ENCODE measurements at regions not wholly inside any gene's neighbourhood (a gene's known extent, or its start where the extent isn't known, plus 50 kb on each side); places are given as distances from the start of the nearest gene placed in this dataset.
"Not testable (repeated sequence)": the region's sequence is repeated elsewhere in the genome, so short reads cannot be mapped to it uniquely, and the experiment has no call there.

- H3K4me1 Mint-ChIP-seq (ENCODE audit: unreplicated experiment) = no peaks in the 10 kb centered on the region
- H3K9me3 Mint-ChIP-seq (ENCODE audit: unreplicated experiment) = no peaks in the 10 kb centered on the region
- H3K36me3 Mint-ChIP-seq (ENCODE audit: unreplicated experiment) = no peaks in the 10 kb centered on the region
- no peak overlapping the region for H3K27ac Mint-ChIP-seq (ENCODE audit: unreplicated experiment)
- H3K4me3 Mint-ChIP-seq (ENCODE audit: unreplicated experiment) = no peak overlapping the region
- TF ChIP-seq CTCF (IDR thresholded peaks at IDR 0.05) = no peak
- DNase-seq (ENCODE audit: extremely low spot score, unreplicated experiment) = no peak
- H3K27me3 Mint-ChIP-seq (ENCODE audit: unreplicated experiment) = peaks cover 9% of the 10 kb centered on the region
These were observed 203.7 kb downstream of the S1PR1 start for GRCh38 chr1:101440485-101440884.

- no peak for TF ChIP-seq CTCF (IDR thresholded peaks at IDR 0.05)
- Mint-ChIP-seq H3K27me3 (ENCODE audit: unreplicated experiment) (peaks cover 6% of the 10 kb centered on the region), H3K4me3 (ENCODE audit: unreplicated experiment) (no peak overlapping the region), H3K4me1 (ENCODE audit: unreplicated experiment) (no peaks in the 10 kb centered on the region), H3K9me3 (ENCODE audit: unreplicated experiment) (no peaks in the 10 kb centered on the region), H3K27ac (ENCODE audit: unreplicated experiment) (no peak overlapping the region), H3K36me3 (ENCODE audit: unreplicated experiment) (no peaks in the 10 kb centered on the region)
- no peak for DNase-seq (ENCODE audit: extremely low spot score, unreplicated experiment)
These were observed 207.6 kb downstream of the S1PR1 start for GRCh38 chr1:101444381-101444780.

- H3K27ac Mint-ChIP-seq (ENCODE audit: unreplicated experiment) = no peak overlapping the region
- no peaks in the 10 kb centered on the region for H3K9me3 Mint-ChIP-seq (ENCODE audit: unreplicated experiment)
- no peak for TF ChIP-seq CTCF (IDR thresholded peaks at IDR 0.05)
- peaks cover 2% of the 10 kb centered on the region for H3K27me3 Mint-ChIP-seq (ENCODE audit: unreplicated experiment)
- H3K36me3 Mint-ChIP-seq (ENCODE audit: unreplicated experiment) = no peaks in the 10 kb centered on the region
- no peak for DNase-seq (ENCODE audit: extremely low spot score, unreplicated experiment)
- no peaks in the 10 kb centered on the region for H3K4me1 Mint-ChIP-seq (ENCODE audit: unreplicated experiment)
- no peak overlapping the region for H3K4me3 Mint-ChIP-seq (ENCODE audit: unreplicated experiment)
These were observed 208.2 kb downstream of the S1PR1 start for GRCh38 chr1:101444873-101445618.

- Mint-ChIP-seq H3K9me3 (ENCODE audit: unreplicated experiment) (no peaks in the 10 kb centered on the region), H3K4me1 (ENCODE audit: unreplicated experiment) (no peaks in the 10 kb centered on the region), H3K4me3 (ENCODE audit: unreplicated experiment) (no peak overlapping the region), H3K27me3 (ENCODE audit: unreplicated experiment) (no peaks in the 10 kb centered on the region), H3K27ac (ENCODE audit: unreplicated experiment) (no peak overlapping the region), H3K36me3 (ENCODE audit: unreplicated experiment) (no peaks in the 10 kb centered on the region)
- TF ChIP-seq CTCF (IDR thresholded peaks at IDR 0.05) = no peak
- DNase-seq (ENCODE audit: extremely low spot score, unreplicated experiment) = no peak
These were observed 211.2 kb downstream of the S1PR1 start for GRCh38 chr1:101448018-101448417.

GRCh38 chr1:101450691-101451090, 213.9 kb downstream of the S1PR1 start:
- DNase-seq (ENCODE audit: extremely low spot score, unreplicated experiment); H3K27ac Mint-ChIP-seq (ENCODE audit: unreplicated experiment); H3K4me3 Mint-ChIP-seq (ENCODE audit: unreplicated experiment); H3K9me3 Mint-ChIP-seq (ENCODE audit: unreplicated experiment); H3K4me1 Mint-ChIP-seq (ENCODE audit: unreplicated experiment); H3K36me3 Mint-ChIP-seq (ENCODE audit: unreplicated experiment); H3K27me3 Mint-ChIP-seq (ENCODE audit: unreplicated experiment): not testable (repeated sequence)

All from osteocyte (in vitro differentiated cells).